AG04450 (cell line): ENCODE measurements at regions not wholly inside any gene's neighbourhood (a gene's known extent, or its start where the extent isn't known, plus 50 kb on each side); places are given as distances from the start of the nearest gene placed in this dataset.
A peak's percentile ranks its signal among the peaks of the same experiment; 100 is the strongest.

Experiments
- CTCF ChIA-PET: fragments of 300-600, 350-600 bp; formaldehyde crosslinking; extraction: SDS; loops from one replicate; lab custom pipeline; 2022; ENCODE audit warnings: antibody characterized with exemption, inconsistent platforms; lab: Charles Lee
- POLR2A ChIA-PET: fragments of 350-600 bp; formaldehyde crosslinking; extraction: SDS; loops from one replicate; lab custom pipeline; 2021; ENCODE audit warnings: antibody characterized with exemption, inconsistent platforms; lab: Yijun Ruan, JAX
- DNase-seq: peaks from one replicate; pipeline ENCODE4 v3.0.0-alpha.2; 2011; ENCODE audit warnings: low read depth, low spot score
- H3K27ac ChIP-seq: one replicate; pipeline ENCODE4 v1.5.1; 2012; ENCODE audit warnings: low read depth, low read length, control low read depth
- H3K27me3 ChIP-seq: one replicate; pipeline ENCODE4 v1.6.0; 2012; ENCODE audit warnings: low read length; ENCODE audit not compliant: control insufficient read depth, insufficient read depth
- H3K4me3 ChIP-seq: 2 replicates; pipeline ENCODE4 v1.5.1; 2011; ENCODE audit warnings: mild to moderate bottlenecking, low read depth, low read length, control low read depth
- H3K9me3 ChIP-seq: 2 replicates; pipeline ENCODE4 v1.5.1; 2012; ENCODE audit warnings: low read length; ENCODE audit not compliant: control insufficient read depth, insufficient read depth
- TF ChIP-seq, protein P1 (sequence below): IDR thresholded peaks from 2 replicates; pipeline ENCODE4 v1.5.1; 2011; ENCODE audit warnings: low read depth, low read length, control low read depth, inconsistent platforms

DNA sequence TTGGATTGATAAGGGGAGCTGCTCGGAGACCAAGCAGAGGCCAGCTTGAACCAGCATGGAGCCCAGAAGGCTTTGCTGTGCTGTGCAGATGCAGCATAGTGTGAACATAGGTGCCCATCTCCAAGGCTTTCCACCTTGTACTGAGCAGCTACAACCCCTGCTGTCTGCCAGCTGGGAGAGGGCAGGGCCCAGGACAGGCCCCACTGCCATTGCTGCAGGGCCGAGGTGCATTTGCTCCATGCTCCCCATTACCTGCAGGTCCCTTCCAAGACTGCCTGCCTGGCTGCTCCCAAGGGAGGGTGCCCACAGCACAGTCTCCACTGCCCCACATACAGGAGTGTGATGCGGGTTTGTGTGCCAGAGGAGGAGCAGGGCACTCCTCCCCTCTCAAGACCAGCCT, 1016.0 kb upstream of the INTU start:
- H3K4me3 ChIP-seq: no peak overlapping the region
- no peak overlapping the region for H3K27ac ChIP-seq
- TF ChIP-seq, protein P1, sequence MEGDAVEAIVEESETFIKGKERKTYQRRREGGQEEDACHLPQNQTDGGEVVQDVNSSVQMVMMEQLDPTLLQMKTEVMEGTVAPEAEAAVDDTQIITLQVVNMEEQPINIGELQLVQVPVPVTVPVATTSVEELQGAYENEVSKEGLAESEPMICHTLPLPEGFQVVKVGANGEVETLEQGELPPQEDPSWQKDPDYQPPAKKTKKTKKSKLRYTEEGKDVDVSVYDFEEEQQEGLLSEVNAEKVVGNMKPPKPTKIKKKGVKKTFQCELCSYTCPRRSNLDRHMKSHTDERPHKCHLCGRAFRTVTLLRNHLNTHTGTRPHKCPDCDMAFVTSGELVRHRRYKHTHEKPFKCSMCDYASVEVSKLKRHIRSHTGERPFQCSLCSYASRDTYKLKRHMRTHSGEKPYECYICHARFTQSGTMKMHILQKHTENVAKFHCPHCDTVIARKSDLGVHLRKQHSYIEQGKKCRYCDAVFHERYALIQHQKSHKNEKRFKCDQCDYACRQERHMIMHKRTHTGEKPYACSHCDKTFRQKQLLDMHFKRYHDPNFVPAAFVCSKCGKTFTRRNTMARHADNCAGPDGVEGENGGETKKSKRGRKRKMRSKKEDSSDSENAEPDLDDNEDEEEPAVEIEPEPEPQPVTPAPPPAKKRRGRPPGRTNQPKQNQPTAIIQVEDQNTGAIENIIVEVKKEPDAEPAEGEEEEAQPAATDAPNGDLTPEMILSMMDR: no peak
- ChIA-PET CTCF (interaction anchor here (1.1 kb wide), 1 partner anchor 341 kb away, joined by 4 read pairs; no protein-coding TSS in a partner anchor), POLR2A (no interaction called here)
- DNase-seq: no peak
- H3K9me3 ChIP-seq: peaks cover 4% of the 10 kb centered on the region; the same call in 1 of the 2 replicates
- no peaks in the 10 kb centered on the region for H3K27me3 ChIP-seq

DNA sequence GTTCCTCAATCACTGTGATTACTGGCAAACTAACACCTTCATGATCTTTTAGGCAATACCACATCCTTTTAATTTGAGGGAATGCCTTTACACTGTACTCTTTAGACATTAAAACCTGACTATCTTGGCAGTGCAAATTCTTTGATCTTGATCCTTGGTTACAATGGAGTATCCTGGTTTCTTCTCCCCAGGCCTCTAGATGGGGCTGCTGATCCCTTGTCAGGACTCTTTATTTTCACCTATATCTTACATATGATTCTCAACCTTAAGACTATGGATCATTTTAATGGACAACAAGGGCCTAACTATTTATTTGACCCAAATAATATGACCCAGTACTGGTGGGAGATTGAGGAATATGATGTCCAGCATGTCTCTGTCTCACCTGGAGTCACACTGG, 1005.5 kb upstream of the INTU start:
- Histone ChIP-seq H3K9me3 (no peaks in the 10 kb centered on the region), H3K27ac (no peak overlapping the region), H3K27me3 (no peaks in the 10 kb centered on the region), H3K4me3 (no peak overlapping the region)
- TF ChIP-seq, protein P1: peak; percentile 73
- ChIA-PET POLR2A (no interaction called here), CTCF (interaction anchor here (1.2 kb wide), 1 partner anchor 21 kb away, joined by 3 read pairs; no protein-coding TSS in a partner anchor)
- no peak for DNase-seq

DNA sequence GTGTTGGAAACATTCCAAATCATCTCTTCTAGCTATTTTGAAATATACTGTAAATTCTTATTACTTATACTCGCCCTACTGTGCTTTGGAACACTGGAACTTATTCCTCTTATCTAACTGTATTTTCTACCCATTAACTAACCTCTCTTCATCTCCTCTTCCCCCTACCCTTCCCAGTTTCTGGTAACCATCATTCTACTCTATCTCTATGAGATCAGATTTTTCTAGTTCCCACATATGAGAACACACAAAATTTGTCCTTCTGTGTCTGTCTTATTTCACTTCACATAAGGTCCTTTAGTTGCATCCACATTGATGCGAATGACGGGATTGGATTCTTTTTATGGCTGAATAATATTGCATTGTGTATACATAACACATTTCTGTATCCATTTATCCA, 1003.8 kb upstream of the INTU start:
- DNase-seq: no peak
- H3K27me3 ChIP-seq: no peaks in the 10 kb centered on the region
- CTCF ChIA-PET: interaction anchor here (0.6 to 1.5 kb wide), 2 partner anchors 10 to 1316 kb away, joined by 3 read pairs; no protein-coding TSS in a partner anchor
- H3K4me3 ChIP-seq: no peak overlapping the region
- H3K9me3 ChIP-seq: no peaks in the 10 kb centered on the region
- POLR2A ChIA-PET: no interaction called here
- TF ChIP-seq, protein P1: no peak
- H3K27ac ChIP-seq: no peak overlapping the region

DNA sequence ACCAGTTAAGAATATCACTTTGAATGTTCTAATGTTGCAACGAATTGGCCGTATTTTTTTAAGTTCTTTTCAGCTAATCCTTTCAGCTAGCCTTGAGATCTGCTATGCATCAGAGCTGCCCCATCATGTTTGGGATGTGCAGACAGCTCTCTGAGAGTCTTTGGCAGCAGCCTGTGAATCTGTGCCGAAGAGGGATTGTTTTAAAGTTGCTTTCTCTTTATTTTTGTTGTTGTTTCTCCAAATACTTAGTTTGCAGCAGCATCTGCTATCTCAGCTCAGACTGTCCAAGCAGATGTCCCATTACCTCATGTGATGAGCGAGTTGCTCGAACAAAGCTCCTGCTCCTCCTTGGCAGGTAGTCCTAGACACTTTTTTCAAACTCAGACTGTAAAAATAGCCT, 1002.5 kb upstream of the INTU start:
- H3K27me3 ChIP-seq: no peaks in the 10 kb centered on the region
- CTCF ChIA-PET: interaction anchor here (1.1 kb wide), 1 partner anchor 771 kb away, joined by 3 read pairs; no protein-coding TSS in a partner anchor
- DNase-seq: no peak

DNA sequence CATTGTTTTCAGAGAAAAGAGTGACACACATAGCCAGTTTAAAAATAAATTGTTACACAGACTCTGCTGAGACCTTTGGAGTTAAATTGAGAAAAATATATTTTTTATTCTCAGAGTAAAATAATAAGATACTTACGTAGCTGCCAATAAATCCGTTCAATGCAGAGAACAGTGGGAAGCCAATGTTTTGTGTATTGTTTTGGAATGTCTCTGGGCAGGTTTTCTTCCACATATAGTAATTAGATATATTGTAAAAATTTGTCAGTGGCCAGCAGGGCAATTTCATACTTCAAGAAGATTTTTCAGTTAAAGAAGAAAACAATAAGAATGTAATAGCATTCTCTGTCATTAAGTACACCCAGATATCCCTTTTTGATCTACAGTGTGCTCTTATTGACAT, 999.5 kb upstream of the INTU start:
- POLR2A ChIA-PET: no interaction called here
- Histone ChIP-seq H3K27me3 (no peaks in the 10 kb centered on the region), H3K4me3 (no peak overlapping the region), H3K9me3 (no peaks in the 10 kb centered on the region), H3K27ac (no peak overlapping the region)
- CTCF ChIA-PET: no interaction called here
- TF ChIP-seq, protein P1: no peak
- DNase-seq: no peak

More for the DNA sequence above, 1002.5 kb upstream of the INTU start:
- POLR2A ChIA-PET: no interaction called here
- no peaks in the 10 kb centered on the region for H3K9me3 ChIP-seq
- no peak overlapping the region for H3K4me3 ChIP-seq
- TF ChIP-seq, protein P1: no peak
- no peak overlapping the region for H3K27ac ChIP-seq
